Hypothalamus (tissue), 51 donors: ENCODE measurements at regions not wholly inside any gene's neighbourhood (a gene's known extent, or its start where the extent isn't known, plus 50 kb on each side); places are given as distances from the start of the nearest gene placed in this dataset.
A peak's percentile ranks its signal among the peaks of the same experiment; 100 is the strongest.

ENCODE experiments used
- DNase-seq, 51 donors: peaks; one replicate each; lab custom pipeline; 2025; lab: John Stamatoyannopoulos, UW

- DNase-seq = no peak
Measured at GRCh38 chr18:10201659-10202058, 252.8 kb upstream of the APCDD1 start.

GRCh38 chr18:10202845-10203321 lies 251.6 kb upstream of the APCDD1 start:
- DNase-seq = no peak

GRCh38 chr18:10205151-10205550 lies 249.3 kb upstream of the APCDD1 start:
- no peak for DNase-seq

GRCh38 chr18:10207682-10208345 lies 246.6 kb upstream of the APCDD1 start:
- DNase-seq = no peak

- no peak for DNase-seq
Measured at GRCh38 chr18:10209302-10209701, 245.1 kb upstream of the APCDD1 start.

GRCh38 chr18:10210057-10210633 lies 244.3 kb upstream of the APCDD1 start:
- no peak for DNase-seq

GRCh38 chr18:10213526-10213925 lies 240.9 kb upstream of the APCDD1 start:
- DNase-seq = peak in 1 of 51 donors; percentile 6

GRCh38 chr18:10215446-10215845 lies 239.0 kb upstream of the APCDD1 start:
- DNase-seq = no peak

- DNase-seq = peak in 1 of 51 donors; percentile 9
Measured at GRCh38 chr18:10216791-10217190, 237.6 kb upstream of the APCDD1 start.

- no peak for DNase-seq
Measured at GRCh38 chr18:10217211-10217610, 237.2 kb upstream of the APCDD1 start.

GRCh38 chr18:10225300-10225699 lies 229.1 kb upstream of the APCDD1 start:
- no peak for DNase-seq

- DNase-seq = no peak
Measured at GRCh38 chr18:10226971-10227370, 227.5 kb upstream of the APCDD1 start.

- DNase-seq = no peak
Measured at GRCh38 chr18:10228326-10228725, 226.1 kb upstream of the APCDD1 start.

GRCh38 chr18:10229458-10229857 lies 225.0 kb upstream of the APCDD1 start:
- no peak for DNase-seq

- DNase-seq = no peak
Measured at GRCh38 chr18:10230072-10230471, 224.4 kb upstream of the APCDD1 start.

GRCh38 chr18:10231220-10231619 lies 223.2 kb upstream of the APCDD1 start:
- no peak for DNase-seq

GRCh38 chr18:10232062-10232461 lies 222.4 kb upstream of the APCDD1 start:
- DNase-seq = peak in 2 of 51 donors; percentile 15 to 21

GRCh38 chr18:10233082-10233875 lies 221.2 kb upstream of the APCDD1 start:
- DNase-seq = no peak

- DNase-seq = no peak
Measured at GRCh38 chr18:10234281-10234680, 220.2 kb upstream of the APCDD1 start.

GRCh38 chr18:10234912-10235660 lies 219.3 kb upstream of the APCDD1 start:
- no peak for DNase-seq

GRCh38 chr18:10235661-10235952 lies 218.8 kb upstream of the APCDD1 start:
- no peak for DNase-seq
